Psoas muscle (tissue), 7 donors: ENCODE measurements at regions not wholly inside any gene's neighbourhood (a gene's known extent, or its start where the extent isn't known, plus 50 kb on each side); places are given as distances from the start of the nearest gene placed in this dataset.
A peak's percentile ranks its signal among the peaks of the same experiment; 100 is the strongest.
"Not testable (repeated sequence)": the region's sequence is repeated elsewhere in the genome, so short reads cannot be mapped to it uniquely, and the experiment has no call there.

Source experiments
- ATAC-seq, 4 donors: fragments of 200-7000 bp; cut with Tn5 transposase; one replicate each; pipeline ENCODE4 v1.9.1; 2020; ENCODE audit warnings: moderate library complexity in 3 of 4, mild to moderate bottlenecking in 2 of 4
- DNase-seq, 2 donors: peaks; one replicate each; pipeline ENCODE4 v3.0.0-alpha.2; 2020
- H3K27ac ChIP-seq: fragments of 200-600 bp; one replicate; pipeline ENCODE4 v1.8.0; 2022
- H3K27me3 ChIP-seq, 3 donors: fragments of 200-600 bp in 1 of 3; one replicate each; pipeline versions ENCODE4 v1.6.1 to v1.8.0; 2013 to 2022; ENCODE audit warnings: low read length in 2 of 3, mild to moderate bottlenecking in 2 of 3, moderate library complexity in 1 of 3; ENCODE audit not compliant: insufficient read depth in 3 of 3
- H3K36me3 ChIP-seq, 2 donors: fragments of 200-600 bp in 1 of 2; one replicate each; pipeline versions ENCODE4 v1.6.1 to v1.8.0; 2013 to 2022; ENCODE audit warnings: low read depth in 1 of 2, mild to moderate bottlenecking in 1 of 2, moderate library complexity in 1 of 2; ENCODE audit not compliant: insufficient read depth in 1 of 2
- H3K4me1 ChIP-seq: fragments of 200-600 bp; one replicate; pipeline ENCODE4 v1.8.0; 2022
- H3K4me3 ChIP-seq: fragments of 200-600 bp; one replicate; pipeline ENCODE4 v1.8.0; 2022; ENCODE audit warnings: mild to moderate bottlenecking
- H3K9me3 ChIP-seq: fragments of 200-600 bp; one replicate; pipeline ENCODE4 v1.8.0; 2022
- CTCF ChIP-seq: fragments of 200-600 bp; IDR thresholded peaks from one replicate; pipeline ENCODE4 v1.8.0; 2022; ENCODE audit warnings: antibody characterized with exemption
- WGBS, 3 donors: extraction: QIAGEN DNeasy Blood & Tissue Kit; methylation state at CpG; one replicate each; pipeline versions ENCODE4 v1.1.6 to v1.1.7; 2013; 5-methylcytosine and 5-hydroxymethylcytosine counted together
- intact Hi-C, 2 donors: fragments of 100-400 bp; cut with DNase I; formaldehyde crosslinking; loops; one replicate each; pipeline versions ENCODE4 v1.11.0 to v1.14.2; 2022
- donor health status: healthy with polysubstance abuse.
- donor health status: DM: no; HTN: no; CAD: no; lungs with moderate emphysema.
- donor health status: Bipolar disorder and iron deficiency.
- donor health status: healthy.
- donor health status: DM: yes; HTN: yes; CAD: no.
- donor health status: DM: no; HTN: no; CAD: no.
- donor health status: DM: yes; HTN: yes; CAD: no.

GRCh38 chr5:89313804-89314588 is 431.0 kb upstream of the MEF2C start:
- peaks cover 26% of the 10 kb centered on the region for H3K4me1 ChIP-seq
- TF ChIP-seq CTCF = no peak
- H3K27me3 ChIP-seq = no peaks in the 10 kb centered on the region
- peak overlapping the region; percentile 69 for H3K27ac ChIP-seq
- no peaks in the 10 kb centered on the region for H3K9me3 ChIP-seq
- H3K36me3 ChIP-seq = no peaks in the 10 kb centered on the region
- ATAC-seq (peak; percentile 86 to 99 (median 96)), DNase-seq (no peak)
- 10 to 15% (median 12%) methylated on average over 3 of the region's 3 CpGs for WGBS, 3 donors
- intact Hi-C loops = no loop called here
- no peak overlapping the region for H3K4me3 ChIP-seq

GRCh38 chr5:89313044-89313443 is 430.1 kb upstream of the MEF2C start:
- DNase-seq (no peak), ATAC-seq (peak in 2 of 4 donors; percentile 36 to 41)
- Histone ChIP-seq H3K36me3 (no peaks in the 10 kb centered on the region), H3K27me3 (no peaks in the 10 kb centered on the region), H3K9me3 (no peaks in the 10 kb centered on the region), H3K4me1 (peaks cover 26% of the 10 kb centered on the region), H3K4me3 (no peak overlapping the region), H3K27ac (peak overlapping the region; percentile 69)
- intact Hi-C loops = no loop called here
- WGBS, 3 donors = 22 to 44% (median 30%) methylated on average over 2 of the region's 2 CpGs
- no peak for TF ChIP-seq CTCF

- Histone ChIP-seq H3K9me3 (no peaks in the 10 kb centered on the region), H3K36me3 (no peaks in the 10 kb centered on the region), H3K4me1 (peaks cover 13% of the 10 kb centered on the region), H3K27ac (no peak overlapping the region), H3K4me3 (no peak overlapping the region), H3K27me3 (no peaks in the 10 kb centered on the region)
- no peak for DNase-seq
- ATAC-seq = no peak
- 93 to 100% (median 97%) methylated on average over 1 of the region's 1 CpG for WGBS, 3 donors
- intact Hi-C loops = no loop called here
- no peak for TF ChIP-seq CTCF
Measured at GRCh38 chr5:89309268-89309667, 426.3 kb upstream of the MEF2C start.

GRCh38 chr5:89308606-89309040 is 425.6 kb upstream of the MEF2C start:
- Histone ChIP-seq H3K36me3 (no peaks in the 10 kb centered on the region), H3K4me3 (no peak overlapping the region), H3K4me1 (peaks cover 8% of the 10 kb centered on the region), H3K27me3 (no peaks in the 10 kb centered on the region), H3K9me3 (no peaks in the 10 kb centered on the region), H3K27ac (no peak overlapping the region)
- 69 to 82% (median 77%) methylated on average over 4 of the region's 4 CpGs for WGBS, 3 donors
- ATAC-seq = no peak
- TF ChIP-seq CTCF = no peak
- intact Hi-C loops = no loop called here
- no peak for DNase-seq

GRCh38 chr5:89307972-89308371 is 425.0 kb upstream of the MEF2C start:
- 93 to 95% (median 94%) methylated on average over 1 of the region's 1 CpG for WGBS, 3 donors
- intact Hi-C loops = no loop called here
- no peaks in the 10 kb centered on the region for H3K9me3 ChIP-seq
- ATAC-seq (no peak), DNase-seq (no peak)
- peaks cover 2% of the 10 kb centered on the region for H3K4me1 ChIP-seq
- H3K4me3 ChIP-seq = no peak overlapping the region
- H3K36me3 ChIP-seq = no peaks in the 10 kb centered on the region
- no peaks in the 10 kb centered on the region for H3K27me3 ChIP-seq
- no peak for TF ChIP-seq CTCF
- no peak overlapping the region for H3K27ac ChIP-seq

GRCh38 chr5:89307141-89307540 is 424.2 kb upstream of the MEF2C start:
- H3K36me3 ChIP-seq, DNase-seq, H3K4me3 ChIP-seq, H3K27me3 ChIP-seq, H3K27ac ChIP-seq, intact Hi-C loops, H3K4me1 ChIP-seq, ATAC-seq, H3K9me3 ChIP-seq: not testable (repeated sequence)
- WGBS, 3 donors = 97 to 98% (median 97%) methylated on average over 2 of the region's 2 CpGs
